Fibroblast of the aortic adventitia (primary cell): ENCODE measurements at regions not wholly inside any gene's neighbourhood (a gene's known extent, or its start where the extent isn't known, plus 50 kb on each side); places are given as distances from the start of the nearest gene placed in this dataset.

ENCODE experiments used
- DNase-seq: peaks from one replicate; pipeline ENCODE4 v3.0.0-alpha.2; 2010; ENCODE audit warnings: low read depth
- H3K4me3 ChIP-seq: 2 replicates; pipeline ENCODE4 v1.5.1; 2011; ENCODE audit warnings: low read depth, mild to moderate bottlenecking, control low read depth, low read length, moderate library complexity
- CTCF ChIP-seq: IDR thresholded peaks from 2 replicates; pipeline ENCODE4 v1.5.1; 2011; ENCODE audit warnings: mild to moderate bottlenecking, low read length, control low read depth, inconsistent platforms; ENCODE audit not compliant: insufficient read depth

DNA sequence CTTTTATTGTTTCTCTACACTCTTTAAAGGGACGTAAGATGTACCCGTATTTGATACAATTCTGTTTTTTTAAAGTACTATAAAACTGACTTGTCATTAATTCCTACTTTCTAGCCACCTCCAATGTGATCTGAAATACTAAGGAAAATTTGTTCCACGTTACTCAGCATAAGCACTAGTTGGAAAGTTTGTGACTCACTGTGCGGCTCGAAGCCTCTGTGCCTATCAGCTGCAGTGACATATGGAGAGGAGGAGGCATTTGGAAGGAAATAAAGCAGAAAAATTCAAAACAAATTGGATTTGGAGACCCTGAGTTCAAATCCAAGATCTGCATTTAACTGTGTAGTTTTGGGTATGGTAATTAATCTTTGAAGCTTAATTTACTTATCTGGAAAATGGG lies 339.3 kb downstream of the BRINP1 start:
- TF ChIP-seq CTCF: no peak
- no peak for DNase-seq
- H3K4me3 ChIP-seq: no peak overlapping the region

- no peak overlapping the region for H3K4me3 ChIP-seq
- DNase-seq: no peak
- no peak for TF ChIP-seq CTCF
Observed at GRCh38 chr9:119033596-119033995, 335.6 kb downstream of the BRINP1 start.

DNA sequence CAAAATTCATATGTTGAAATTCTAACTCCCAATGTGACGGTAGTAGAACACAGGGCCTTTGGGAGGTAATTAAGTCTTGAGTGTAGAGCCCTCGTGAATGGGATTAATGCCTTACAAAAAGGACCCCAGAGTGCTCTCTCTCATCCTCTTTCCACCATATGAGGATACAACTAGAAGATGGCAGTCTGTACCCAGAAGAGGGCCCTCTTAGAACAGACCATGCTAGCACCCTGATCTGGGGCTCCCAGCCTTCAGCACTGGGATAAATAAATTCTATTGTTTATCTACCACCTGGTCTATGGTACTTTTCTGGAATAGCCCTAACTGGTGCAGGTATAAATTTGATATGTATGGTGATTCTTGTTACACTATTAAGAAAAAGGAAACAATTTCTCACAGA lies 332.3 kb downstream of the BRINP1 start:
- DNase-seq: no peak

GRCh38 chr9:119043996-119044395 lies 325.2 kb downstream of the BRINP1 start:
- no peak for DNase-seq
- TF ChIP-seq CTCF: no peak
- H3K4me3 ChIP-seq: no peak overlapping the region

More for the DNA sequence above, 332.3 kb downstream of the BRINP1 start:
- no peak overlapping the region for H3K4me3 ChIP-seq
- TF ChIP-seq CTCF: no peak

- H3K4me3 ChIP-seq: no peak overlapping the region
- TF ChIP-seq CTCF: no peak
- DNase-seq: no peak
Observed at GRCh38 chr9:119044806-119045205, 324.4 kb downstream of the BRINP1 start.

- TF ChIP-seq CTCF: no peak
- no peak overlapping the region for H3K4me3 ChIP-seq
- no peak for DNase-seq
Observed at GRCh38 chr9:119047513-119048307, 321.5 kb downstream of the BRINP1 start.

- H3K4me3 ChIP-seq: no peak overlapping the region
- no peak for DNase-seq
- no peak for TF ChIP-seq CTCF
Observed at GRCh38 chr9:119050281-119050680, 319.0 kb downstream of the BRINP1 start.
